ENCODE measurements at regions not wholly inside any gene's neighbourhood (a gene's known extent, or its start where the extent isn't known, plus 50 kb on each side); places are given as distances from the start of the nearest gene placed in this dataset.
A peak's percentile ranks its signal among the peaks of the same experiment; 100 is the strongest.
"Not testable (repeated sequence)": the region's sequence is repeated elsewhere in the genome, so short reads cannot be mapped to it uniquely, and the experiment has no call there.

- DNase-seq (ENCODE audit: low spot score) = no peak
Measured at GRCh38 chrX:25503826-25504225, 488.1 kb upstream of the ARX start.

- DNase-seq (ENCODE audit: low spot score) = no peak
Measured at GRCh38 chrX:25507801-25508200, 492.0 kb upstream of the ARX start.

- DNase-seq (ENCODE audit: low spot score) = no peak
Measured at GRCh38 chrX:25519258-25519657, 503.5 kb upstream of the ARX start.

DNA sequence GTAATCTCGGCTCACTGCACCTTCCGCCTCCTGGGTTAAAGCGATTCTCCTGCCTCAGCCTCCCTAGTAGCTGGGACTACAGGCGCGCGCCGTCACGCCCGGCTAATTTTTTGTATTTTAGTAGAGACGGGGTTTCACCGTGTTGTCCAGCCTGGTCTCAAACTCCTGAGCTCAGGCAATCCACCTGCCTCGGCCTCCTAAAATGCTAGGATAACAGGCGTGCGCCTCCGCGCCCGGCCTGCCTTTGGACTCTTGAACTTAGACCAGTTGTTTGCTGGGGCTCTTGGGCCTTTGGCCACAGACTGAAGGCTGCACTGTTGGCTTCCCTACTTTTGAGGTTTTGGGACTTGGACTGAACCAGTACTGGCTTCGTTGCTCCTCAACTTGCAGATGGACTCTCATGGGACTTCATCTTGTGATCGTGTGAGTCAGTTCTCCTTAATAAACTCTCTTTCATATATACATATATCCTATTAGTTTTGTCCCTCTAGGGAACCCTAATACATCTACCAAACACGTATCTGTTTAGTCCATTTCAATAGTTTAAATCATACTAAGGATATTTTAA lies 506.8 kb upstream of the ARX start:
- DNase-seq (ENCODE audit: low spot score) = not testable (repeated sequence)

GRCh38 chrX:25523574-25524540 lies 508.1 kb upstream of the ARX start:
- DNase-seq (ENCODE audit: low spot score) = peak; percentile 5

DNA sequence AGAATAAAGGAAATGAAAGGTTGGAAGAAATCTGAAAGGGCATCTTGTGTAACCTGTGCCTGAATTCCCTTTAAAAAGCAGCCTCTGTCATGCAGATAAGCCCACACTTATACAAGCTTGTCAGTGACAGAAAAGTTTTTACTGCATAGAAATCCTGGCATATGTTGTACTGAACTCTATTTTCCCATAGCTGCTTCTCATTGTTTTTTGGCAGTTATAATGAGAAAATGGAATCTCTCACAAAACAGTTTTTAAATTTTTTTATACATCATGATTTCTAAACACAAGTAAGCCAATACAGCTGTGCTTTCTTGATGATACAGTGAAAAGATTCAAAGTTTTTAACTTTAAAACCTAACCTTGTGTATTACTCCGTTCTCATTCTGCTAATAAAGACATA lies 511.4 kb upstream of the ARX start:
- DNase-seq (ENCODE audit: low spot score) = no peak

DNA sequence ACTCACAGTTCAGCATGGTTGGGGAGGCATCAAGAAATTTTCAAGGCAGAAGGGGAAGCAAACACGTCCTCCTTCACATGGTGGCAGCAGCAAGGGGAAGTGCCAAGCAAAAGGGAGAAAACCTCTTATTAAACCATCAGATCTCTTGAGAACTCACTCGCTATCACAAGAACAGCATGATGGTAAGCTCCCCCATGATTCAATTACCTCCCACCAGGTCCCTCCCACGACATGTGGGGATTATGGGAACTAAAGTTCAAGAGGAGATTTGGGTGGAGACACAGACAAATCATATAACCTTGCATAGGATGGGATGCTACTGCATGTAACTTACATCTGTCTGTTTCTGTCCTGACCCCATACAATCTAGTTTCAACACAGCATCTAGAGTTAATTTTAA lies 511.8 kb upstream of the ARX start:
- DNase-seq (ENCODE audit: low spot score) = no peak

- DNase-seq (ENCODE audit: low spot score) = no peak
Measured at GRCh38 chrX:25531096-25531495, 515.3 kb upstream of the ARX start.

GRCh38 chrX:25534091-25534490 lies 518.3 kb upstream of the ARX start:
- DNase-seq (ENCODE audit: low spot score) = no peak

GRCh38 chrX:25536307-25536970 lies 520.7 kb upstream of the ARX start:
- no peak for DNase-seq (ENCODE audit: low spot score)

- DNase-seq (ENCODE audit: low spot score) = no peak
Measured at GRCh38 chrX:25537699-25538098, 521.9 kb upstream of the ARX start.

DNA sequence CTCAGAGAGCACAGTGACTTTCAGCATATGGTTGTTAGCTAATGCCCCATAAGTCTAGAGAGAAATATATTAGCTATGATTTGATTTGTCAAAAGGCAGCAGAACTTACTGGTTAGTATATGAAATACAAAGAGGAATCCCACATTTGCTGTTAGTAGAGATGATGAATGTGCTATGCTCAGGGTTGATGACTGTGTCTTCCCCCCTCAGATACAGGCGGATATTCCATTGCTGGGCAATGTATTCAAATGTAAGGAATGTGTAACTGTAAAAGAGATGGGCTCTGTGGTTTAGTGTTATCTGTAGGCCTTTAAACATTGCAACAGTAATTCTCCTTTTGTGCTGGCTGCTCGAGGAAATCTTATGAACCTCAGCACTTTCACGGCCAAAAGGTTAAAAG lies 528.9 kb upstream of the ARX start:
- no peak for DNase-seq (ENCODE audit: low spot score)

- DNase-seq (ENCODE audit: low spot score) = no peak
Measured at GRCh38 chrX:25548811-25549210, 533.0 kb upstream of the ARX start.

DNA sequence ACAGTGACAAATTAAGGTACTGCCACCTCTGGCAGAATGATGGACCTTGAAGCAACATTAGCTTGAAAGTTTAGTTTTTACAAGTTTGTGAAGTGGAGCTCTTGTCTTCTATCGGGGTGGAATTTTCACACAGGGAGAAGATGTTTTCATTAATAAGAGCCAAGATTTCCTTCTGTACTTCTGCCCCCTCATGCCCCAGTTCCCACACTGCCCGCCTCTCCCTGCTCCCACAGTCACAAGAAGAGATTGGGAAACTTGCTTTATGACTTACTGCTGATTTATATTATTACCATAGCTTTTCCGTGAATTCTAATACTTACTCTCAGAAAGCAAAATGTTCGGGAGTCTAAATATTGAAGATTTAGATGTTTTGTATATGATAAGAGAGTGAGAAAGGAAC lies 539.8 kb upstream of the ARX start:
- no peak for DNase-seq (ENCODE audit: low spot score)

DNA sequence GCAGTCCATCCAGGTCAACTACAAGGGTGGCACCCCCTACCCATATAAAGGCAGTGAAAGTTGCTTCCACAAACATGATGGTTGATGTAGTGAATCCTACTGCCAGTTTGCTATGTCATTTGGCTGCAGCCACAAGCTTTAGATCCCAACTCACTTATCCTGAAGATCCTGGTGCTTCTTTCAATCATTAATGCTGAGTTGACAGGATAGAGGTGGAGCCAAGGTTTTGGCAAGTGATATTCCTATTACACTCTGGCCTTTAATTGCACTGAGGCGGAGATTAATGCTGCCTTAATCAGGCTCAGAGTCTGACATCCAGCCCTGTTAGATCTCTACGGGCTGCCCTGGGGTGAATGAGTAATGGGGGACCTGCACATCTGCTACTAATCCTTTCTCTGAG lies 542.4 kb upstream of the ARX start:
- DNase-seq (ENCODE audit: low spot score) = no peak

- no peak for DNase-seq (ENCODE audit: low spot score)
Measured at GRCh38 chrX:25561190-25561589, 545.4 kb upstream of the ARX start.

DNA sequence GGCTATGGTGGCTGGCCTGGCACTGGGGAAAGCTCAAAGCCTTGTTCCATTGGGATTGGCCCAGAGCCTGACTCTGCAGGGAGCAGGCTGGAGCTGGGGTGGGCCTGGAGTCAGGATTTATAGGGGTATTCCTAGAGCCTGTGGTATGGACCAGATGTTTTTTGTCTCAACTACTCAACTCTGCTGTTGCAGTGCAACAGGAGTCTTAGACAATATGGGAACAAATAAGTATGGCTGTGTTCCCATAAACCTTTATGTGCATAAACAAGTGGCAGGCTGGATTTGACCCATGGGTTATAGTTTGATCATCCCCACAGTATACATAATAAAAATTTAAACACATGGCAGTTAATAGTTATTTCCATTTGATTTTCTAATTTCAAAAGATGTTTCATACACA lies 557.9 kb upstream of the ARX start:
- no peak for DNase-seq (ENCODE audit: low spot score)

DNA sequence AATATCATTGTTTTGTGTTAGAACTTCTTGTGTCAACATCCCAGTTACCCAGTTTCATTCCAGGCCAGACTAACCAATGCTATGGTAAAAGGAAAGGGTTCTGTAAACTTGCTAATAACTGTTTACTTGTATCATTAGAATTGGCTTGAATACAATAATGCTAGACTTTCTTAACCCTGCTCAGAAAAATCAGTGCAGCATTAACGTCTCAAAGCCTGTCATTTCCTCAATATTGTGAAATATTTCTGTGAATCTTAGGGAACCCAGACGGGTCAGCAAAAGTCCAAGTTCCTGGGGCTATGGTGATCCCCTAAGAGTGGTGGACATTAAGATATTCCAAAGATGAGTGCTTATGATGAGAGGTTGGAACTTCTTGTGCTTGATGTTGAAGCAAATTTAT lies 541.2 kb upstream of the MAGEB18 start:
- DNase-seq (ENCODE audit: low spot score) = no peak

GRCh38 chrX:25597551-25597950 lies 540.6 kb upstream of the MAGEB18 start:
- no peak for DNase-seq (ENCODE audit: low spot score)

DNA sequence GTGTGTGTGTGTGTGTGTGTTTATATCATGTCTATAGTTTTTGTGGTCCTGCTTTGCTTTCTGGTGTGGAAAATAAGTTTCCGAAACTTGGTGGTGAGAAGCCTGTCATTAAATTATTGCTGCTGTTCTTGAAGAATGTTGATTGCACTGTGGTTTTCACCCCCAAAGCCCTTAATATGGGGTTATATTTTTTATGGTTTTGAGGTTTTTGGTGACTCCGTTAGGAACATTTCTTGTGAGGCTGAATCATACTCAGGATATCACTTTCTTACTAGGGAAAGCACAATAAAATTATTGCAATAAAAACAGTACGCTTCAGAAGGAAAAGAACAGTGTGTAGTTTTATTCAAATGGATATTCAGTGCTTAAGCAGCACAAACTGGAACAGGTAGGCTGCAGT lies 539.1 kb upstream of the MAGEB18 start:
- DNase-seq (ENCODE audit: low spot score) = no peak

DNA sequence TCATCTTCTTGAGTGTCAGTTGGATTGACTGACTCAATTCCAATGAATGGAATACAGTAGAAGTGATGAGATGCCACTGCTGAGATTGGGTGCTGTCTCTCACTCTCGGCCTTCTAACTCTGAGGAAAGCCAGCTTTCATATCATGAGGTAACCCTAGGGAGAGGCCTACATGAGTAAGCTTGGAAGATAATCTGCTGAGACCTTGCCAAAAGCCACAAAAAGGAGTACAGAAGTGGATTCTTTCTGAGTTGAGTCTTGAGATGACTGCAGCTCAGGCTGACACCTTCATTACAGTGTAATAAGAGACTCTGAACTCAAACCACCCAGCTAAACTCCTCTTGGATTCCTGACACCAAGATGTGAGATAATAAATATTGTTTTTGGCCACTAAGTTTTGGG lies 537.4 kb upstream of the MAGEB18 start:
- no peak for DNase-seq (ENCODE audit: low spot score)

DNA sequence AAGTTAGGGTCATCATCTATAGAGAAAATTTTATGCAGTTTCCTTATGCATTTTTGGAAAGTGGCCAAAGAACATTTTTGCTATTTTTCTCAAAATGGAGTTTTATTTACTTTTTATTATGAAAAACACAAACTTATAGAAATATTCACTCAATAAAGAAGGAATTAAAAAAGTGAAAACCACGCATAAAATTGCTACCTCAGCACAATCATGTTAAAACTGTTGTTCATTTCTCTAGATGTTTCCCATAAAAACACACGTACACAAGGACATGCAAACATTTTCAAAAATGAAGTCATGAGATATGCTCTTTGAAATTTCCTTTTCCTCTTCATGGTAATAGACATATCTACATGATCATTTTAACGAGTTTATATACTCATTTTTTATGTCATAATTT lies 536.8 kb upstream of the MAGEB18 start:
- no peak for DNase-seq (ENCODE audit: low spot score)

DNA sequence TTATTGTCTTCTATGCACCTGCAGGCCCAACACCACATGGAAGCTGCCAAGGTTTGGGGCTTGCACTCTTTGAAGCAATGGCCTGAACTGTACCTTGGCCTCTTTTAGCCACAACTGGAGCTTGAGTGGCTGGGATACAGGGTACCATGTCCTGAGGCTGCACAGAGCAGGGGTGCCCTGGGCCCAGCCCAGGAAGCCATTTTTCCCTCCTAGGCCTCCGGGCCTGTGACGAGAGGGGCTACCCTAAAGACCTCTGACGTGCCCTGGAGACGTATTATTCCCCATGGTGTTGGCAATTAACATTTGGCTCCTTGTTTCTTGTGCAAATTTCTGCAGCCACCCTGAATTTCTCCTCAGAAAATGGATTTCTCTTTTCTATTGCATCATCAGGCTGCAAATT lies 519.9 kb upstream of the MAGEB18 start:
- DNase-seq (ENCODE audit: low spot score) = no peak

All from GM03348 (cell line).